GM12872 (cell line): ENCODE measurements at regions not wholly inside any gene's neighbourhood (a gene's known extent, or its start where the extent isn't known, plus 50 kb on each side); places are given as distances from the start of the nearest gene placed in this dataset.

ENCODE experiments used
- CTCF ChIP-seq: IDR thresholded peaks from 3 replicates; pipeline ENCODE4 v1.5.1; 2011; ENCODE audit warnings: low read depth, mild to moderate bottlenecking, low read length, moderate library complexity; ENCODE audit not compliant: insufficient read depth

- no peak for TF ChIP-seq CTCF
Observed at GRCh38 chr3:168338161-168338560, 242.4 kb upstream of the GOLIM4 start.

- no peak for TF ChIP-seq CTCF
Observed at GRCh38 chr3:168336276-168336675, 240.6 kb upstream of the GOLIM4 start.

GRCh38 chr3:168333410-168333935 lies 237.7 kb upstream of the GOLIM4 start:
- TF ChIP-seq CTCF, result no peak

GRCh38 chr3:168331756-168332155 lies 236.0 kb upstream of the GOLIM4 start:
- TF ChIP-seq CTCF, result no peak

DNA sequence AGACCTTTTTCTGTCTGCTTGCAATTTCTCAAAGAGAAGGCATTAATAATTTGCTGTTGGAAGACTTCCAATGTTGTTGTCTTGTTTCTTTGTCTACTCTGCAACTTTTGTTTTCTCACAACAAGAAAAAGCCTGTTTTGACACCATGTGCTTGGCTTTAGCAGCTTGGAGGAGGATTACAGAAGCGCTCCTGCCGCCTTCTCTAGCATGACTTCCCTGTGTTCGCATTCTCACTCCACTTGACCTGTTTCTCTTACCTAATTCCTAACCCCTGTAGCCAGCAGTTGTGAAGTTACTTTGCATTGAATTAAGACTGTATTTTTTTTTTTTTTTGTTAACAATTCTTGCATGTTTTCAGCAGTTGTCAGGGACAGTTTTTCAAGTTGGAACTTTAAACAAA lies 235.3 kb upstream of the GOLIM4 start:
- TF ChIP-seq CTCF, result no peak

- no peak for TF ChIP-seq CTCF
Observed at GRCh38 chr3:168327856-168328255, 232.1 kb upstream of the GOLIM4 start.

- TF ChIP-seq CTCF, result no peak
Observed at GRCh38 chr3:168325684-168326083, 230.0 kb upstream of the GOLIM4 start.

GRCh38 chr3:168322941-168323340 lies 227.2 kb upstream of the GOLIM4 start:
- TF ChIP-seq CTCF, result no peak
